ENCODE measurements at regions not wholly inside any gene's neighbourhood (a gene's known extent, or its start where the extent isn't known, plus 50 kb on each side); places are given as distances from the start of the nearest gene placed in this dataset.
"Not testable (repeated sequence)": the region's sequence is repeated elsewhere in the genome, so short reads cannot be mapped to it uniquely, and the experiment has no call there.

DNA sequence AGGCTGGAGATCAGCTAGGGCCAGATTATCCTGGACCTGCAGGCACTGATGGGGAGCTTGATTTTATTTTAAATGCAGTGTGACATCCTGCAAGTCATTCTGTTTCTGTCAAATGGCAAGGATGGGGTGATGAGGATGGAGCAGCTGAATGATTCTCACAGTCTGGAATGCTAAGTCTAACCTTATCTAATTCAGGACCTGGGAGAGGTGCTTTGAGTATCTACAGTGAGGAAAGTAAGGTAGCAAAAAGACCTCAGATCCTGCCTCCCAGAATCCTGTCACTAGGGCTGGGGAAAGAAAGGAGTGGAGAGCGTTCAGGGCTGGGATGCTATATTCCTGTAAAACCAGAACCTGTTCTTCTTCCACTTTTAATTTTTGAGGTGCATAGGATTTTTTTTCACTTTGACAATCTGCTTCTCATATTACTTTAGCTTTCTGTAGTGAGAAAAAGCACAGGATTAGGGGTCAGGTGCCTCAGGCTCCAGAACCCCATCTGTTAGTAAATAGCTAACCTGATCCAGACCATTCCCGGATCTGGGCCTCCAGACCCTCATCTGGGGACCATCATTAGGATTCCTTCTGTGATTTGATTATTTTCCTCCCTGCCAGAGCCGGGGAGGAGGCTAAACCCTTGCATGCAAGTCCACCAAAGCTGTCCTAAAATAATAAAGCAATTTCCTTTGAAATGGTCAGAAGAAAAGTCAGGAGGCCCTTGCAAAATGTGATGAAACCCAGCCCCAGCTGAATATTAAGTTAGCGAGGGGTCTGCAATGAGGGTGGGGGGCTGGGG lies 54.7 kb downstream of the ASCL1 start:
- no peak overlapping the region for H3K4me3 Mint-ChIP-seq
- no peaks in the 10 kb centered on the region for H3K9me3 Mint-ChIP-seq
- H3K36me3 Mint-ChIP-seq (ENCODE audit: low read depth), result no peaks in the 10 kb centered on the region
- H3K27ac Mint-ChIP-seq, result no peak overlapping the region
- no peaks in the 10 kb centered on the region for H3K4me1 Mint-ChIP-seq (ENCODE audit: low read depth)
- DNase-seq (ENCODE audit: low spot score), result no peak
- intact Hi-C loops (cut with micrococcal nuclease), result no loop called here
- peaks cover 10% of the 10 kb centered on the region for H3K27me3 Mint-ChIP-seq (ENCODE audit: insufficient read depth)

DNA sequence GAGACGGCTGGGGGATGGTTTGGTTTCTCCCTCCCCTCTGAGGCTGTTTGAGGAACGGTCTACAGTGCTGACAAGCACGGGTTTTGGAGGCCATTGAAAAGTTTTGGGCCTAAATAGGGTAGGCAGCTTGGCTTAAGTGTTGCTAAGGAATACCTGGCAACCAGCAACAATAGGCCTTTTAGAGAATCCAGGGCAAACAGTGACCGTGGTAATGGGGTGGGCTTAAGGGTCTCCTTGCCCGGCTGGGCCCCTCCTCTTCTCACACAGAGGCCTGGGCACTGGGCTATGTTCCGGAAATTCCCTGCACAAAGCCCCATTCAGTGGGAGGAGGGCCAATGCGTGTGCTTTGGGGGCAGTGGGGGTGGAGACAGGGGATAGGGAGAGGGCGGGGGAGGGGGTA lies 55.4 kb downstream of the ASCL1 start:
- no peaks in the 10 kb centered on the region for H3K36me3 Mint-ChIP-seq (ENCODE audit: low read depth)
- H3K4me3 Mint-ChIP-seq, result no peak overlapping the region
- intact Hi-C loops (cut with micrococcal nuclease), result no loop called here
- no peaks in the 10 kb centered on the region for H3K9me3 Mint-ChIP-seq
- H3K27me3 Mint-ChIP-seq (ENCODE audit: insufficient read depth), result peaks cover 10% of the 10 kb centered on the region
- DNase-seq (ENCODE audit: low spot score), result no peak
- no peak overlapping the region for H3K27ac Mint-ChIP-seq
- H3K4me1 Mint-ChIP-seq (ENCODE audit: low read depth), result no peaks in the 10 kb centered on the region

DNA sequence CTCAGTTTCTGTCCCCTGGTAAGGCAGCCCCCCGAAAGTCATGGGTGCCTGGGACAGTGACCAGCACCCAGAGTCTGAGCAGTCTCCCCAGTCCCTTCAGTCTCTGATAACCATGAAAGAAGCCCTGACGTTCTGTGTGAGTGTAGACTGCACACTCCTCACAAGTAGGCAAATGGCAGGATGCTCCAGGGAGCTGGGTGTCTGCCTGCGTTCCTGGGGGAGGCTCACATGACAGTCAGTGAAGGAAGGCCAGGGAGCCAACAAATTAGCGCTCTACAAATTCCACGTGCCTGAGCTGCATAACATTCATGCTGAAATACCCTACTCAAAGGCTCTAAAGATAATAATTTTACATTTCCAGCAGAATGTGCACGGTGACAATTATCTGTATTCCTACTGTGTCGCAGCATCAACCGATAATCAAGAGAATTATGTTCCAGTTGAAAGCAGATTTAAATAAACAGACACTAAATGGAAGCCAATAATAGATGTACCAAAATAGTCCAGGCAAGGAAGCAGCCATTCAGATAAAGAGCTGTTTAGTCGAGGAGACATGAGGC lies 56.3 kb downstream of the ASCL1 start:
- H3K27ac Mint-ChIP-seq, result no peak overlapping the region
- intact Hi-C loops (cut with micrococcal nuclease), result no loop called here
- no peaks in the 10 kb centered on the region for H3K4me1 Mint-ChIP-seq (ENCODE audit: low read depth)
- no peak for DNase-seq (ENCODE audit: low spot score)
- H3K27me3 Mint-ChIP-seq (ENCODE audit: insufficient read depth), result peaks cover 8% of the 10 kb centered on the region
- H3K36me3 Mint-ChIP-seq (ENCODE audit: low read depth), result no peaks in the 10 kb centered on the region
- H3K4me3 Mint-ChIP-seq, result no peak overlapping the region
- no peaks in the 10 kb centered on the region for H3K9me3 Mint-ChIP-seq

DNA sequence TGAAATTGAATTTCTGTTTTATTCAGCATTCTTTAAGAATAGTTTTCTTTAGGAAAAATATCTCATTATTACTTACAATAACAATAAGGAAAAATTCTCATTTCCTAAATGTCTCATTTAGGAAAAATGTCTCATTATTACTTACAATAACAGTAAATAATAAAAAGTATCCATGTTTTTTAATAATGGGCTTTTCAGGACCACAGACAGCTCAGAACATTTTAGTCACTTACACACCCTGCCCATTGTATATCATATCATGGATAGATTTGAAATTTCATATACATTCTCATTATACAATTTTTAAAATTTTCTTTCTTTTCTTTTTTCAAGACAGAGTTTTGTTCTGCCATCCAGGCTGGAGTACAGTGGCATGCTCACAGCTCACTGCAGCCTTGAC lies 58.9 kb downstream of the ASCL1 start:
- Mint-ChIP-seq H3K9me3 (no peaks in the 10 kb centered on the region), H3K27ac (no peak overlapping the region), H3K36me3 (ENCODE audit: low read depth) (no peaks in the 10 kb centered on the region), H3K4me1 (ENCODE audit: low read depth) (no peaks in the 10 kb centered on the region), H3K4me3 (no peak overlapping the region), H3K27me3 (ENCODE audit: insufficient read depth) (peaks cover 5% of the 10 kb centered on the region)
- no peak for DNase-seq (ENCODE audit: low spot score)
- intact Hi-C loops (cut with micrococcal nuclease), result no loop called here

DNA sequence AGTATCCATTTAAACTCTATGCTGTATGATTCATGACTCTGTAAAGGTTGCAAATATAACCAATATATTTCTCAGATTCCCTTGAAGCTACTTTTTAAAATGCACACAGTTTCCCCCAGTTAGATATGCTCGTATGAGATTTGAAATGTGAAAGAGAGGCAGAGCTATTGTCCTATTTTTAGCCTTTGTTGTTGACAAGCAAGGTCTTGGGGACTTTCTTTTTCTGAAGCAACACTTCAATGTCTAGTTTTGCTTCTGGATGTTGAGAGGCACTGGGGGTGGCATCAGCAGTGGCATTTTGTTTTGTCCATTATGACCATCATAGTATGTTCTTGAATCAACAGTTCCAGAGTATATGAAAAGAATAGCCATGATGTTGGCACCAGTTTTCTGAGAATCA lies 63.4 kb downstream of the ASCL1 start:
- Mint-ChIP-seq H3K4me1 (ENCODE audit: low read depth) (no peaks in the 10 kb centered on the region), H3K36me3 (ENCODE audit: low read depth) (no peaks in the 10 kb centered on the region), H3K4me3 (no peak overlapping the region), H3K27ac (no peak overlapping the region), H3K9me3 (no peaks in the 10 kb centered on the region), H3K27me3 (ENCODE audit: insufficient read depth) (no peaks in the 10 kb centered on the region)
- no peak for DNase-seq (ENCODE audit: low spot score)
- intact Hi-C loops (cut with micrococcal nuclease), result loop anchor here (10.0 kb wide), 1 partner anchor 524 kb away; no protein-coding TSS in a partner anchor

DNA sequence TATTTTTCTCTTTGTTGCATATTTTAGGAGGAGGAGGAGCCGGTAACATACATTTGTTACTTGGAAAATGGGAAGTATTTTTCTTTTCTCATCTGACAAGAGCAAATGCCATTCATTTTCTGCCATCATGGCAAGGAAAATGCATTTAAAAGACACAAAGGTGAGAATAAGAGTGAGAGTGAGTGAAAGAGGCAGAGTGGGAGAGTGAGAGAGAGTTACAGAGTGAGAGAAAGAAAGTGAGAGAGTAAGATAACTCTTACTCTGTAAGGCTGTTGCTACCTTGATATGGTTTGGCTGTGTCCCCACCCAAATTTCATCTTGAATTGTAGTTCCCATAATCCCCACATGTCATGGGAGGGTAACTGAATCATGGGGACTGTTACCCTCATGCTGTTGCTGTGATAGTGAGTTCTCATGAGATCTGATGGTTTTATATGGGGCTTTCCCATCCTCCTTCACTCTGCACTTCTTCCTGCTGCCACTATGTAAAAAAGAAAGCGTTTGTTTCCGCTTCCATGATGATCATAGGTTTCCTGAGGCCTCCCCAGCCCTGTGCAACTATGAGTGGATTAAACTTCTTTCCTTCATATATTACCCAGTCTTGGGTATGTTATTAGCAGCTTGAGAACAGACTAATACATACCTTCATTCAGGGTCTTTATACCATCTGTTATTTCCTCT lies 64.2 kb downstream of the ASCL1 start:
- intact Hi-C loops (cut with micrococcal nuclease), result loop anchor here (10.0 kb wide), 1 partner anchor 523 kb away; no protein-coding TSS in a partner anchor
- H3K27ac Mint-ChIP-seq, result no peak overlapping the region
- no peaks in the 10 kb centered on the region for H3K9me3 Mint-ChIP-seq
- no peak for DNase-seq (ENCODE audit: low spot score)
- no peaks in the 10 kb centered on the region for H3K4me1 Mint-ChIP-seq (ENCODE audit: low read depth)
- H3K36me3 Mint-ChIP-seq (ENCODE audit: low read depth), result no peaks in the 10 kb centered on the region
- no peaks in the 10 kb centered on the region for H3K27me3 Mint-ChIP-seq (ENCODE audit: insufficient read depth)
- H3K4me3 Mint-ChIP-seq, result no peak overlapping the region

DNA sequence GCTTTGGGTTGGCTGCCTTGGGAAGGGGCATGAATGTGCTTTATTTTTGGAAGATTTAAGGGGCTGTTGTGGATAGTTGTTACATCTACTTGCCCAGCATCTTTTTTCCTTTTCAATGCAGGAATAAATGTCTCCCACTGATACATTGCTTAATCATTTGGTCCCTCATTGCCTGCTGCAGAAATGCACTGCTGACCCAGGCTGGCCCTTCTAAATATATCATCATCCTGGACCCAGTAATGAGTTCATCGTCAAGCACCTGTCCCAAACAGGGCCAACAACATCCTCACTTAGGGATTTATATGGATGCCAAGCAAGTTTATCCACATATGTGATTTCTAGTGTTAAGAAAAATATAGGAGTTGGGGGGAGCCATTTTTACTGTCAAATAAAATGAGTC lies 67.2 kb downstream of the ASCL1 start:
- no peaks in the 10 kb centered on the region for H3K4me1 Mint-ChIP-seq (ENCODE audit: low read depth)
- intact Hi-C loops (cut with micrococcal nuclease), result loop anchor here (10.0 kb wide), 1 partner anchor 520 kb away; no protein-coding TSS in a partner anchor
- no peaks in the 10 kb centered on the region for H3K9me3 Mint-ChIP-seq
- no peak overlapping the region for H3K4me3 Mint-ChIP-seq
- DNase-seq (ENCODE audit: low spot score), result no peak
- no peaks in the 10 kb centered on the region for H3K27me3 Mint-ChIP-seq (ENCODE audit: insufficient read depth)
- H3K27ac Mint-ChIP-seq, result no peak overlapping the region
- no peaks in the 10 kb centered on the region for H3K36me3 Mint-ChIP-seq (ENCODE audit: low read depth)

DNA sequence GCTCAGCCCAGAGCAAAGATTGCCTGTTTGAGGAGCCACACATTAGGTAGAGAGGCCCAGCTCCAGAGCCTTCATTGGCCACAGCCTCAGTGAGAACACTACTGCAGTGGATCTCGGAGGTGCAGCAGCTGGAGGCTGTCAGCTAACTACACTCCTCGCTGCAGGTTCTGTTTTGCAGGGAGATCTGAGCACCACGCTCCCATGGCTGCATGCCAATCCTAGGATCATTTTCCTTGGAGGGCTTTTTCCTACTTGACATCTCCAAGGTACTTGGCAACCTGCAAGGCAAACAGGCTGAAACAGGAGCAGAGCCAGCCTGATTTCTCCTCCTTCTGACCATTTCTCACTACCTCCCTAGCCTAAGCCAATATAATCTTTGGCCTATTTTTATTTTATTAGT lies 69.2 kb downstream of the ASCL1 start:
- intact Hi-C loops (cut with micrococcal nuclease), result loop anchor here (10.0 kb wide), 1 partner anchor 518 kb away; no protein-coding TSS in a partner anchor
- not testable (repeated sequence) for DNase-seq (ENCODE audit: low spot score); H3K36me3 Mint-ChIP-seq (ENCODE audit: low read depth); H3K27me3 Mint-ChIP-seq (ENCODE audit: insufficient read depth); H3K4me1 Mint-ChIP-seq (ENCODE audit: low read depth); H3K27ac Mint-ChIP-seq; H3K9me3 Mint-ChIP-seq; H3K4me3 Mint-ChIP-seq

DNA sequence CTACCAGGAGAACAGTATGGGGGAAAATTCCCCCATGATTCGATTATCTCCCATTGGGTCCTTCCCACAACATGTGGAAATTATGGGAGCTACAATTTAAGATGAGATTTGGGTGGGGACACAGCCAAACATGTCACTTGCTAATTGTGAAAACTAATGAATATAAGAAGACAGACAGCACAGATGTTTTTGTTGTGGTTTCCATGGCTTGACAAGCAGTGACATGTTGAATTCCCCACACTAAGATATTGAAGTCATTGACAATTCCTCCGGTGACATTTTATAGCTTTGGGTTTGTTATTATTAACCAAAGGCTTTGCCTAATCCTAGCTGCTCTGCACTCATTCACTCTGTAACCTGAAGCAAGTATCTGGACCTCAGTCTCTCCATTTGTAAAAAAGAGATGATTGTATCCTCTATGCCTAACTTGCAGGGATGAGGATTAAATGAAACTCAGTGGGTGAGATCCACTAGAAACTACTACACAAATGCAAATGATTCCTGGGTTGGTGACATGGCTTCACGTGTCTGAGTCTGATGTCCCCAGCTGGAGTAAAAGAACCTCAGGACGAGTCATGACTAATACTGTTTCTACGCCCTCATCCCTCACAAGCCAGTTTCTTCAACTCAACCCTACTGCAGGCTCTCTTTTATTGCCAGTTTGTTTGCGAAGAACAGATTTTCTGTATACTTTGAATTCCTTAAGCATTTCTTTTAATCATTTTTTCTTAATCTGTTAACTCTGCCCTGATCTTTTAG lies 71.6 kb downstream of the ASCL1 start:
- Mint-ChIP-seq H3K9me3 (no peaks in the 10 kb centered on the region), H3K27ac (no peak overlapping the region), H3K4me1 (ENCODE audit: low read depth) (no peaks in the 10 kb centered on the region), H3K4me3 (no peak overlapping the region), H3K36me3 (ENCODE audit: low read depth) (no peaks in the 10 kb centered on the region), H3K27me3 (ENCODE audit: insufficient read depth) (no peaks in the 10 kb centered on the region)
- no peak for DNase-seq (ENCODE audit: low spot score)
- intact Hi-C loops (cut with micrococcal nuclease), result loop anchor here (10.0 kb wide), 1 partner anchor 516 kb away; no protein-coding TSS in a partner anchor

DNA sequence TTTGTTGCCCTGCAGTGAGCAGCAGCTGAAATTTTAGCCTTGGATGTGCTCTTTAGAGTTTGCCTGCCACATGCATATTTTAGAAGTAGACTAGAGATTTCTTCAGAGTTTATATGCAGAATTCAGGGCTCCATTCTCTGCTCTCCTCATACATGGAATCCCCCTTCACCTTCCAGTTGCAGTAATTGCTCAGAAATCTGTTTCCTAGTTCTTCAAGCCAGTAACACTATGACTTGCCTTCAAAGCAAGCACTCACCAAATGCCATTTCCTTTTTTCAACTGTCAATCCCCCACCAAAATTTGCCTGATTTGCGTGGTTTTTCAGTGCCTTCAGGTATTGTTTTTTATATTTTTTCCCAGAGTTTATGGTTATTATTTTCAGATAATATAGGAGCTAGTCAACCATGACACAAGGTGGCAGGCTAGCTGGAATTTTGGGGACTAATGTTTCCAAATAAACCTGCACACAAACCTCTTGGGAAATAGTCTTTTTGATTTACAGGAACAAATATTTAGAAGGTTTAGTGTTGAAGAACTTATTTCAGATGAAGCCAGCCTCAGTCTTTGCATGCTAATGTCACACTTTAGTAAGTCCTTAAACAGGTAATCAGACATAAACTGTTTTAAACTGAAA lies 79.2 kb downstream of the ASCL1 start:
- H3K27ac Mint-ChIP-seq, result no peak overlapping the region
- intact Hi-C loops (cut with micrococcal nuclease), result no loop called here
- H3K27me3 Mint-ChIP-seq (ENCODE audit: insufficient read depth), result peaks cover 3% of the 10 kb centered on the region
- no peaks in the 10 kb centered on the region for H3K4me1 Mint-ChIP-seq (ENCODE audit: low read depth)
- H3K36me3 Mint-ChIP-seq (ENCODE audit: low read depth), result no peaks in the 10 kb centered on the region
- DNase-seq (ENCODE audit: low spot score), result no peak
- no peaks in the 10 kb centered on the region for H3K9me3 Mint-ChIP-seq
- no peak overlapping the region for H3K4me3 Mint-ChIP-seq

DNA sequence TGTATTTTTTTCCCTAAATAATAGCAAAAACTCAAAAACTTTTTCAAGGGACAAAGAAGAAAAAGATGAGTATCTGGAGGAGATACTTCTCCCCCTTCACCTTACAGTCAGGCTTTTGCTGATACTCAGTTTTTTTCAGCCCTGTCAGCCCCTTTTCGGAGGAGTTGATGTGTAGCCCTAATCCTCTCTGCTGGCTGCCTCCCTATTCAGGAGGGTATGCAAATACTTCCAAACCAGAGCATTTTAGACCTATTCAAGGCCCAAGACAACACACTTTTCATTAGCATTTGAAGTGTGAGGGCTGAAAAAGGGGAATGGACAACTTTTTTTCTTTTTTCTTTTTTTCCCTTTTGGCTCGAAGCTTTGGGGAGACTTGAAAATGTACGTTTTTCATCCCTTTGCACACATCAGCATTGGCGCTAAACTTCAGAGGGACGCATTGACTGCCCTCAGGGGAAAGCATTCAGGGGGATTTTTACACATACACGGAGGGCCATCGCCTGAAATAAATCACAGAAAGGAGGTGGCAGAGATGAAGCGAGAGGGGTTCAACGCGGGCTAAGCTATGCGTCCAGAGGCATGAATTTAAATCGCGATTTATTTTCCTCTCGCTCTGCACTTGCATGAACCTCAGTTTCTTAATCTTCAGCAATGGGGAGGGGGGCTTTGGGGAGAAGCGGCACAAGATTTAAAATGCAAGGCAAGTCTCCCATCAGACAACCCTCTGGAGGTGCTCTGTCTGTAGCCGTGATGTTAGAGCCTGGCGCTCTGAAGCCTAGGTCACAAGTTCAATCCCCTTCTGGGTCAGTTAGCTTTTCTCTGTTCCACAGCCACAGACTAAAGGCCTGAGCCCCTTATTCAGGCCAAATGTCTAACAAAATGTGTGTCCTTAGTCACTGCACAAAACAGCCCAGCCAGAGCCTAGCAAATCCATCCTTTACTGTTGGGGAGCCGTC lies 86.3 kb downstream of the ASCL1 start:
- Mint-ChIP-seq H3K36me3 (ENCODE audit: low read depth) (no peaks in the 10 kb centered on the region), H3K27me3 (ENCODE audit: insufficient read depth) (peaks cover 9% of the 10 kb centered on the region), H3K27ac (no peak overlapping the region), H3K4me1 (ENCODE audit: low read depth) (no peaks in the 10 kb centered on the region), H3K9me3 (no peaks in the 10 kb centered on the region), H3K4me3 (no peak overlapping the region)
- intact Hi-C loops (cut with micrococcal nuclease), result no loop called here
- no peak for DNase-seq (ENCODE audit: low spot score)

DNA sequence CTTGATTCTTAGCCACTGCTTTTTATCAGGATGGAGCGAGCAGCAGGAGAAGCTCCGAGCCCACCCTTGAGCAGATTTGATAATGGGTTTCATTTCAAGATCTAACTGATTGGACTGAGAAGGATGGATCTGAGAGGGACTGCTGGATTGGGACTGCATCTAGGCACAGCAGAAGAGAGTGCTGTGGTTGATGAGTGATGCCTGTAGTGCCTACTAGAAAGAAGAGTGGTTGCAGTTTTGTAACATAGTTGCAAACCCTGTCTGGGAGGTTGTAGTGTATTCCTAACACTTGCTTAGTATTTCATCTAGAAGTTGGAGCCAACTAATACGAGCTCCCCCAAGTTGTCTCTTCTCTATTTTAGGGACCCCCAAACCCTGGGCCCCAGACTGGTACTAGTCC lies 88.7 kb downstream of the ASCL1 start:
- Mint-ChIP-seq H3K4me3 (no peak overlapping the region), H3K27me3 (ENCODE audit: insufficient read depth) (peaks cover 7% of the 10 kb centered on the region), H3K36me3 (ENCODE audit: low read depth) (no peaks in the 10 kb centered on the region), H3K27ac (no peak overlapping the region), H3K4me1 (ENCODE audit: low read depth) (no peaks in the 10 kb centered on the region), H3K9me3 (no peaks in the 10 kb centered on the region)
- intact Hi-C loops (cut with micrococcal nuclease), result no loop called here
- DNase-seq (ENCODE audit: low spot score), result no peak
